Uterus (tissue), 3 donors: ENCODE measurements at regions not wholly inside any gene's neighbourhood (a gene's known extent, or its start where the extent isn't known, plus 50 kb on each side); places are given as distances from the start of the nearest gene placed in this dataset.

Experiments
- DNase-seq, 2 donors: peaks; one replicate each; pipeline ENCODE4 v3.0.0-alpha.2; 2019 to 2020
- H3K27ac ChIP-seq, 2 donors: fragments of 200-600 bp; sonication (generic); 1 replicate in 1 of 2; 2 replicates in 1 of 2; pipeline ENCODE4 v1.5.1; 2016 to 2018
- H3K27me3 ChIP-seq, 2 donors: fragments of 200-600 bp; sonication (generic); one replicate each; pipeline ENCODE4 v1.5.1; 2018 to 2019; ENCODE audit warnings: control low read depth in 1 of 2
- H3K36me3 ChIP-seq, 2 donors: fragments of 200-600 bp; sonication (generic); one replicate each; pipeline ENCODE4 v1.5.1; 2019; ENCODE audit warnings: control low read depth in 1 of 2
- H3K4me1 ChIP-seq, 2 donors: fragments of 200-600 bp; sonication (generic); one replicate each; pipeline ENCODE4 v1.5.1; 2018 to 2019; ENCODE audit warnings: control low read depth in 1 of 2
- H3K4me3 ChIP-seq, 2 donors: fragments of 200-600 bp; sonication (generic); 1 replicate in 1 of 2; 2 replicates in 1 of 2; pipeline ENCODE4 v1.5.1; 2018 to 2019; ENCODE audit warnings: mild to moderate bottlenecking in 1 of 2
- H3K9me3 ChIP-seq, 2 donors: fragments of 200-600 bp; sonication (generic); one replicate each; pipeline ENCODE4 v1.5.1; 2019; ENCODE audit warnings: control low read depth in 1 of 2
- POLR2A ChIP-seq, 2 donors: fragments of 450-650 bp; IDR thresholded peaks; one replicate each; pipeline ENCODE4 v1.6.1; 2016; ENCODE audit warnings: antibody characterized with exemption in 2 of 2, mild to moderate bottlenecking in 1 of 2, moderate library complexity in 1 of 2
- intact Hi-C: fragments of 100-400 bp; cut with DNase I; formaldehyde crosslinking; loops from one replicate; pipeline ENCODE4 v1.15.1; 2023; ENCODE audit warnings: low total_unique reads
- TF ChIP-seq, protein P1 (sequence below), 4 experiments: fragments of 200-600 bp in 2 of 4; fragments of 450-650 bp in 2 of 4; sonication (generic) in 2 of 4; IDR thresholded peaks; one replicate each; pipeline ENCODE4 v1.5.1; 2016 to 2019; ENCODE audit warnings: antibody characterized with exemption in 4 of 4, mild to moderate bottlenecking in 2 of 4, moderate library complexity in 1 of 4
- donor health status: DM: yes; HTN: yes; CAD: no.

GRCh38 chr9:80204054-80204453 is 632.3 kb downstream of the TLE4 start:
- Histone ChIP-seq H3K27me3 (no peaks in the 10 kb centered on the region), H3K36me3 (no peaks in the 10 kb centered on the region), H3K4me1 (no peaks in the 10 kb centered on the region), H3K9me3 (no peaks in the 10 kb centered on the region), H3K4me3 (no peak overlapping the region), H3K27ac (no peak overlapping the region)
- intact Hi-C loops: no loop called here
- DNase-seq: no peak
- TF ChIP-seq, protein P1, sequence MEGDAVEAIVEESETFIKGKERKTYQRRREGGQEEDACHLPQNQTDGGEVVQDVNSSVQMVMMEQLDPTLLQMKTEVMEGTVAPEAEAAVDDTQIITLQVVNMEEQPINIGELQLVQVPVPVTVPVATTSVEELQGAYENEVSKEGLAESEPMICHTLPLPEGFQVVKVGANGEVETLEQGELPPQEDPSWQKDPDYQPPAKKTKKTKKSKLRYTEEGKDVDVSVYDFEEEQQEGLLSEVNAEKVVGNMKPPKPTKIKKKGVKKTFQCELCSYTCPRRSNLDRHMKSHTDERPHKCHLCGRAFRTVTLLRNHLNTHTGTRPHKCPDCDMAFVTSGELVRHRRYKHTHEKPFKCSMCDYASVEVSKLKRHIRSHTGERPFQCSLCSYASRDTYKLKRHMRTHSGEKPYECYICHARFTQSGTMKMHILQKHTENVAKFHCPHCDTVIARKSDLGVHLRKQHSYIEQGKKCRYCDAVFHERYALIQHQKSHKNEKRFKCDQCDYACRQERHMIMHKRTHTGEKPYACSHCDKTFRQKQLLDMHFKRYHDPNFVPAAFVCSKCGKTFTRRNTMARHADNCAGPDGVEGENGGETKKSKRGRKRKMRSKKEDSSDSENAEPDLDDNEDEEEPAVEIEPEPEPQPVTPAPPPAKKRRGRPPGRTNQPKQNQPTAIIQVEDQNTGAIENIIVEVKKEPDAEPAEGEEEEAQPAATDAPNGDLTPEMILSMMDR (IDR thresholded peaks at IDR 0.05): no peak

DNA sequence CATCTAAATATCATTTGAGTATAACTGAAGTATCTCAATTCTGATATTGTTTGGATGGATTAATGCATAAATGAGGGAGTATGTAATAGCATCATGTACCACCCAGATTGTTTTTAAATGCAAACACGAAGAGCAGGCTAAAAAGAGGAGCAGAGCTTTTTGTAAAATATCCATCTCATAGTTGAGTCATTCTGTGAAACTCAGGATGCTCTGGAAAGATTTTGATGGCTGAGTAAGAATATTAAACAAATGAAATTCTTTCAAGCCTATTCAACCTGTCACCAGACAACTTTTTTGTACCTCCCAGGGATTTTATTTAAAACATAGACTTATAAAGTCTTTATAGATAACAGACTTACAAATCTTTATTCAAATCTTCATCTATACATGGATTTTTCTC is 625.9 kb downstream of the TLE4 start:
- Histone ChIP-seq H3K27me3 (no peaks in the 10 kb centered on the region), H3K9me3 (no peaks in the 10 kb centered on the region), H3K4me3 (no peak overlapping the region), H3K36me3 (no peaks in the 10 kb centered on the region), H3K4me1 (no peaks in the 10 kb centered on the region), H3K27ac (no peak overlapping the region)
- no peak for DNase-seq
- intact Hi-C loops: no loop called here
- no peak for TF ChIP-seq POLR2A (IDR thresholded peaks at IDR 0.05)
- TF ChIP-seq, protein P1 (IDR thresholded peaks at IDR 0.05): no peak

GRCh38 chr9:80191108-80191507 is 619.3 kb downstream of the TLE4 start:
- Histone ChIP-seq H3K36me3 (no peaks in the 10 kb centered on the region), H3K9me3 (no peaks in the 10 kb centered on the region), H3K4me1 (no peaks in the 10 kb centered on the region), H3K4me3 (no peak overlapping the region), H3K27ac (no peak overlapping the region), H3K27me3 (no peaks in the 10 kb centered on the region)
- DNase-seq: no peak
- intact Hi-C loops: no loop called here
- TF ChIP-seq, protein P1 (IDR thresholded peaks at IDR 0.05): no peak
- no peak for TF ChIP-seq POLR2A (IDR thresholded peaks at IDR 0.05)

DNA sequence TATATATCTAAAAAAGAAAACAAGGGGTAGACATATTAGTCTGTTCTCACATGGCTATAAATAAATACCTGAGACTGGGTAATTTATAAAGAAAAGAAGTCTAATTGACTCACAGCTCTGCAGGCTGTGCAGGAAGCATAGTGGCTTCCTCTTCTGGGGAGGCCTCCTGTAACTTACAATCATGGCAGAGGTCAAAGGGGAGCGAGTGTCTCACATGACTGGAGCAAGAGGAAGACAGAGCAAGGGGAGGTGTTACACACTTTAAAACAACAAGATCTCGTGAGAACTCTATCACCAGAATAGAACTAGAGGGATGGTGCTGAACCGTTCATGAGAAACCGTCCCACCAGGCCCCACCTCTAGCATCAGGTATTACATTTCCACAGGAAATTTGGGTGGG is 616.8 kb downstream of the TLE4 start:
- Histone ChIP-seq H3K4me3 (no peak overlapping the region), H3K27me3 (no peaks in the 10 kb centered on the region), H3K4me1 (no peaks in the 10 kb centered on the region), H3K9me3 (no peaks in the 10 kb centered on the region), H3K36me3 (no peaks in the 10 kb centered on the region), H3K27ac (no peak overlapping the region)
- no peak for TF ChIP-seq POLR2A (IDR thresholded peaks at IDR 0.05)
- TF ChIP-seq, protein P1 (IDR thresholded peaks at IDR 0.05): no peak
- intact Hi-C loops: no loop called here
- no peak for DNase-seq

DNA sequence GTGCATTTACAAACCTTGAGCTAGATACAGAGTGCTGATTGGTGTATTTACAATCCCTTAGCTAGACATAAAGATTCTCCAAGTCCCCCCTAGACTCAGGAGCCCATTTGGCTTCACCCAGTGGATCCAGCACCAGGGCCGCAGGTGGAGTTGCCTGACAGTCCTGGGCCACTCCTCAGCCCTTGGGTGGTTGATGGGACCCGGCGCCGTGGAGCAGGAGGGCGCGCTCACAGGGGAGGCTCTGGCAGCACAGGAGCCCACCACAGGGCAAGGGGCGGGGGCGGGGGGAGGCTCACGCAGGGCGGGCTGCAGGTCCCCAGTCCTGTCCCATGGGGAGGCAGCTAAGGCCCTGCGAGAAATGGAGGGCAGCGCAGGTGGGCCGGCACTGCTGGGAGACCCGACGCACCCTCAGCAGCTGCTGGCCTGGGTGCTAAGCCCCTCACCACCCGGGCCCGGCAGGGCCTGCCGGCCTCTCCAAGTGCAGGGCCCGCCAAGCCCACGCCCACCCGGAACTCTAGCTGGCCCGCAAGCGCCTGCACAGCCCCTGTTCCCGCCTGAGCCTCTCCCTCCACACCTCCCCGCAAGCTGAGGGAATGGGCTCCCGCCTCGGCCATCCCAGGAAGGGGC is 613.5 kb downstream of the TLE4 start:
- no peak overlapping the region for H3K4me3 ChIP-seq
- no peaks in the 10 kb centered on the region for H3K27me3 ChIP-seq
- intact Hi-C loops: no loop called here
- no peak overlapping the region for H3K27ac ChIP-seq
- no peak for DNase-seq
- H3K4me1 ChIP-seq: no peaks in the 10 kb centered on the region
- no peaks in the 10 kb centered on the region for H3K36me3 ChIP-seq
- TF ChIP-seq, protein P1 (IDR thresholded peaks at IDR 0.05): no peak
- TF ChIP-seq POLR2A (IDR thresholded peaks at IDR 0.05): no peak
- H3K9me3 ChIP-seq: no peaks in the 10 kb centered on the region
